C4-2B (cell line): ENCODE measurements at regions not wholly inside any gene's neighbourhood (a gene's known extent, or its start where the extent isn't known, plus 50 kb on each side); places are given as distances from the start of the nearest gene placed in this dataset.

ENCODE experiments used
- H3K27ac ChIP-seq: fragments of 450-650 bp; 2 replicates; pipeline ENCODE4 v1.5.1; 2017
- CTCF ChIP-seq: fragments of 450-650 bp; conservative IDR thresholded peaks from 2 replicates; pipeline ENCODE4 v1.5.1; 2017; ENCODE audit warnings: mild to moderate bottlenecking
- ZFX ChIP-seq: fragments of 450-650 bp; IDR thresholded peaks from 2 replicates; pipeline ENCODE4 v1.6.1; 2017

GRCh38 chr19:28424077-28424476, 788.9 kb downstream of the UQCRFS1 start:
- TF ChIP-seq ZFX (no peak), CTCF (no peak)
- no peak overlapping the region for H3K27ac ChIP-seq

GRCh38 chr19:28422791-28423650, 789.9 kb downstream of the UQCRFS1 start:
- TF ChIP-seq ZFX (no peak), CTCF (no peak)
- no peak overlapping the region for H3K27ac ChIP-seq

- TF ChIP-seq CTCF (no peak), ZFX (no peak)
- no peak overlapping the region for H3K27ac ChIP-seq
Measured at GRCh38 chr19:28422046-28422445, 790.9 kb downstream of the UQCRFS1 start.

- TF ChIP-seq ZFX (no peak), CTCF (no peak)
- H3K27ac ChIP-seq = no peak overlapping the region
Measured at GRCh38 chr19:28420811-28421550, 792.0 kb downstream of the UQCRFS1 start.

- TF ChIP-seq CTCF (no peak), ZFX (no peak)
- H3K27ac ChIP-seq = no peak overlapping the region
Measured at GRCh38 chr19:28419312-28419711, 793.6 kb downstream of the UQCRFS1 start.

- TF ChIP-seq CTCF (no peak), ZFX (no peak)
- H3K27ac ChIP-seq = no peak overlapping the region
Measured at GRCh38 chr19:28417361-28417760, 795.6 kb downstream of the UQCRFS1 start.

- no peak overlapping the region for H3K27ac ChIP-seq
- no peak for TF ChIP-seq CTCF
- no peak for TF ChIP-seq ZFX
Measured at GRCh38 chr19:28416245-28416644, 796.7 kb downstream of the UQCRFS1 start.
